ENCODE measurements at regions not wholly inside any gene's neighbourhood (a gene's known extent, or its start where the extent isn't known, plus 50 kb on each side); places are given as distances from the start of the nearest gene placed in this dataset.

GRCh38 chr21:19256934-19257660 lies 853.5 kb upstream of the TMPRSS15 start:
- Mint-ChIP-seq H3K9me3 (peaks cover under 1% of the 10 kb centered on the region), H3K36me3 (no peaks in the 10 kb centered on the region), H3K27me3 (ENCODE audit: low read depth) (peaks cover 6% of the 10 kb centered on the region), H3K4me1 (peaks cover 2% of the 10 kb centered on the region), H3K27ac (no peak overlapping the region), H3K4me3 (no peak overlapping the region)
- TF ChIP-seq, protein P1, sequence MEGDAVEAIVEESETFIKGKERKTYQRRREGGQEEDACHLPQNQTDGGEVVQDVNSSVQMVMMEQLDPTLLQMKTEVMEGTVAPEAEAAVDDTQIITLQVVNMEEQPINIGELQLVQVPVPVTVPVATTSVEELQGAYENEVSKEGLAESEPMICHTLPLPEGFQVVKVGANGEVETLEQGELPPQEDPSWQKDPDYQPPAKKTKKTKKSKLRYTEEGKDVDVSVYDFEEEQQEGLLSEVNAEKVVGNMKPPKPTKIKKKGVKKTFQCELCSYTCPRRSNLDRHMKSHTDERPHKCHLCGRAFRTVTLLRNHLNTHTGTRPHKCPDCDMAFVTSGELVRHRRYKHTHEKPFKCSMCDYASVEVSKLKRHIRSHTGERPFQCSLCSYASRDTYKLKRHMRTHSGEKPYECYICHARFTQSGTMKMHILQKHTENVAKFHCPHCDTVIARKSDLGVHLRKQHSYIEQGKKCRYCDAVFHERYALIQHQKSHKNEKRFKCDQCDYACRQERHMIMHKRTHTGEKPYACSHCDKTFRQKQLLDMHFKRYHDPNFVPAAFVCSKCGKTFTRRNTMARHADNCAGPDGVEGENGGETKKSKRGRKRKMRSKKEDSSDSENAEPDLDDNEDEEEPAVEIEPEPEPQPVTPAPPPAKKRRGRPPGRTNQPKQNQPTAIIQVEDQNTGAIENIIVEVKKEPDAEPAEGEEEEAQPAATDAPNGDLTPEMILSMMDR (IDR thresholded peaks at IDR 0.05; ENCODE audit: unreplicated experiment) = no peak
- DNase-seq (ENCODE audit: low spot score in 2 of 2, unreplicated experiment in 2 of 2) = no peak

GRCh38 chr21:19261731-19262376 lies 858.3 kb upstream of the TMPRSS15 start:
- DNase-seq (ENCODE audit: low spot score in 2 of 2, unreplicated experiment in 2 of 2) = no peak
- H3K27ac Mint-ChIP-seq = no peak overlapping the region
- peaks cover 6% of the 10 kb centered on the region for H3K4me1 Mint-ChIP-seq
- TF ChIP-seq, protein P1 (IDR thresholded peaks at IDR 0.05; ENCODE audit: unreplicated experiment) = no peak
- H3K27me3 Mint-ChIP-seq (ENCODE audit: low read depth) = peaks cover 5% of the 10 kb centered on the region
- H3K9me3 Mint-ChIP-seq = peaks cover 3% of the 10 kb centered on the region
- no peaks in the 10 kb centered on the region for H3K36me3 Mint-ChIP-seq
- H3K4me3 Mint-ChIP-seq = no peak overlapping the region

DNA sequence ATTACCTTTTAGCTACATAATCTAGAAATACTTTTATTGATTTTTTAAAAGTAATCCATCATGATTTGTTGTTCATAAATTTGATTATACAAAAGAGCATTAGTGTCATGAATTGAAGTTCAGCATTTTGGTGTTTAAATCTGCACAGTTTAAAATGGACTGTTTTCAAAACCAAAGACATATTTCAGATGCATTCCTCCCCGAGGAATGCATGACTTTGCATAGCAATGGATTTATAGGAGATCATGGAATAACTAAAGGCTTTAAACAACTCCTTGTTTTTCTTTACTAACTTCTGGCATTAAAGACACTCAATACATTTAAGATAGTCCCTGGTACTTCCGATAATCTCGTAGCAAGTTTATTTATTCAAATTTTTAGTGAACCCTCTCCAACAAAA lies 863.1 kb upstream of the TMPRSS15 start:
- Mint-ChIP-seq H3K27me3 (ENCODE audit: low read depth) (peaks cover 8% of the 10 kb centered on the region), H3K4me3 (no peak overlapping the region), H3K27ac (no peak overlapping the region), H3K4me1 (peaks cover 9% of the 10 kb centered on the region), H3K9me3 (peaks cover 7% of the 10 kb centered on the region), H3K36me3 (no peaks in the 10 kb centered on the region)
- DNase-seq (ENCODE audit: low spot score in 2 of 2, unreplicated experiment in 2 of 2) = no peak
- TF ChIP-seq, protein P1 (IDR thresholded peaks at IDR 0.05; ENCODE audit: unreplicated experiment) = no peak

DNA sequence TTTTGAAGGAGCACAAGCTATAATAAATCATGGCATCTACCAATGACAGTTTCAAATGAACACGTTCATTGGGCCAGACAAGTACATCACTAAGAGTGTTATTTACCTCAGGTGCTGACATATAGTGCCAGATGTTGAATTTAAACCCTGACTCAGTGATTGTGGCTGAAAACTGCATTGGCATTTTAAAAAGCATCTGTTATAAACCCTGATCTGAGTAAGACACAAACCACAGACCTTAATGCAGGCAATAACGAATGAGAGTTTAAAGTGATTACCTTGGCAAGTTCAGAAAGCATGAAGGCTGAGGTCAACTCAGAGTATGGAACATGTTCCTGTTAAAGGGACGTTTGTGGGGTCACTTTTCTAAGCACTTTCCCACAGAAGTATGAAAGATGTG lies 865.1 kb upstream of the TMPRSS15 start:
- DNase-seq (ENCODE audit: low spot score in 2 of 2, unreplicated experiment in 2 of 2) = no peak
- Mint-ChIP-seq H3K9me3 (peaks cover 7% of the 10 kb centered on the region), H3K27me3 (ENCODE audit: low read depth) (peaks cover 23% of the 10 kb centered on the region), H3K36me3 (no peaks in the 10 kb centered on the region), H3K4me3 (no peak overlapping the region), H3K4me1 (peaks cover 9% of the 10 kb centered on the region), H3K27ac (no peak overlapping the region)
- TF ChIP-seq, protein P1 (IDR thresholded peaks at IDR 0.05; ENCODE audit: unreplicated experiment) = no peak

DNA sequence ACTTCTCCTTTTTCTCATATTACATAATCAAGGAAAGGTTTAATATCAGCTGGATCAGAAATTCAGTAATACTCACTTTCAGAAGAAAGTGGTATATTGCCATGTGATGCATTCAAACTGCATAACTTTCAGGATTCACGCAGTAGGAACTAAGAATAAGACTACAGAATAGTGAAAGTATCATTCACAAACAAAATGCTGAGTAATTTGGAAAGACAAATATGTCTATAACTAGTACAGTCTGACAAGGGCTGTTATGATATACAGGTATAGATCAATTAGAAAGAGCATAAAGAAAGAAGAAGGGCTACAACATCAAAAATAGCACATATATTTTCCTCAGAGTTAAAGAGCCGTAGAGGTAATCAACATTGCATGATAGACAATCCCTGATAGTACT lies 871.5 kb upstream of the TMPRSS15 start:
- peaks cover 25% of the 10 kb centered on the region for H3K27me3 Mint-ChIP-seq (ENCODE audit: low read depth)
- H3K9me3 Mint-ChIP-seq = peaks cover 5% of the 10 kb centered on the region
- no peak overlapping the region for H3K4me3 Mint-ChIP-seq
- H3K4me1 Mint-ChIP-seq = peaks cover 14% of the 10 kb centered on the region
- TF ChIP-seq, protein P1 (IDR thresholded peaks at IDR 0.05; ENCODE audit: unreplicated experiment) = no peak
- DNase-seq (ENCODE audit: low spot score in 2 of 2, unreplicated experiment in 2 of 2) = no peak
- no peak overlapping the region for H3K27ac Mint-ChIP-seq
- no peaks in the 10 kb centered on the region for H3K36me3 Mint-ChIP-seq

All from mesothelial cell of epicardium (in vitro differentiated cells).